ENCODE measurements at regions not wholly inside any gene's neighbourhood (a gene's known extent, or its start where the extent isn't known, plus 50 kb on each side); places are given as distances from the start of the nearest gene placed in this dataset.

GRCh38 chr7:94146408-94146807 lies 142.3 kb upstream of the BET1 start:
- no peak for TF ChIP-seq CTCF (IDR thresholded peaks at IDR 0.05)
- no peak for TF ChIP-seq POLR2A (IDR thresholded peaks at IDR 0.05)
